ENCODE measurements at regions not wholly inside any gene's neighbourhood (a gene's known extent, or its start where the extent isn't known, plus 50 kb on each side); places are given as distances from the start of the nearest gene placed in this dataset.
"Not testable (repeated sequence)": the region's sequence is repeated elsewhere in the genome, so short reads cannot be mapped to it uniquely, and the experiment has no call there.

DNA sequence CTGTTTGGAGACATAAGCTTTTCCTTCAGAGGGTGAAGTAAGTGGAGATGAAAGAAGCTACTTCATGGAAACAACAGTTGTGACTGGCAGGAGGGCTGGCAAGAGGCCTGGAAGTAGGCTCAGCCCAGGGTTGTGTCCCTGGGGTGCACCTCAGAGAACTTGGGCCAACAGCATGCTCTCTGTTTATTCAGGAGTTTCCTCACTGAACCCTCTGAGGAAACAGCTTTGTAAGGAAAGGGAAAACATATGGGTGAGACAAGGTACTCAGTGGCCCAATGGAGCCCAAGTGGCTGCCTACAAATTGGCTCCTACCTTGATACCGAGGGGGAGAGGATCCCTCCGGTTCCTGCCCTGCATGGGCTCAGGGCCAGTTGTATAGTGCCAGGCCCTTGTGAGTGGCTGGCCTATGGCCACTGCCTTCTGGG, 115.5 kb upstream of the ITGA6 start:
- intact Hi-C loops (cut with DNase I): no loop called here
- Histone ChIP-seq H3K27ac (no peak overlapping the region), H3K27me3 (no peaks in the 10 kb centered on the region), H3K4me1 (no peaks in the 10 kb centered on the region), H3K9ac (ENCODE audit: low read depth in 2 of 2, low read length in 2 of 2) (no peak overlapping the region), H3K36me3 (no peaks in the 10 kb centered on the region), H3K9me3 (no peaks in the 10 kb centered on the region), H3K4me3 (no peak overlapping the region)
- TF ChIP-seq, protein P1, sequence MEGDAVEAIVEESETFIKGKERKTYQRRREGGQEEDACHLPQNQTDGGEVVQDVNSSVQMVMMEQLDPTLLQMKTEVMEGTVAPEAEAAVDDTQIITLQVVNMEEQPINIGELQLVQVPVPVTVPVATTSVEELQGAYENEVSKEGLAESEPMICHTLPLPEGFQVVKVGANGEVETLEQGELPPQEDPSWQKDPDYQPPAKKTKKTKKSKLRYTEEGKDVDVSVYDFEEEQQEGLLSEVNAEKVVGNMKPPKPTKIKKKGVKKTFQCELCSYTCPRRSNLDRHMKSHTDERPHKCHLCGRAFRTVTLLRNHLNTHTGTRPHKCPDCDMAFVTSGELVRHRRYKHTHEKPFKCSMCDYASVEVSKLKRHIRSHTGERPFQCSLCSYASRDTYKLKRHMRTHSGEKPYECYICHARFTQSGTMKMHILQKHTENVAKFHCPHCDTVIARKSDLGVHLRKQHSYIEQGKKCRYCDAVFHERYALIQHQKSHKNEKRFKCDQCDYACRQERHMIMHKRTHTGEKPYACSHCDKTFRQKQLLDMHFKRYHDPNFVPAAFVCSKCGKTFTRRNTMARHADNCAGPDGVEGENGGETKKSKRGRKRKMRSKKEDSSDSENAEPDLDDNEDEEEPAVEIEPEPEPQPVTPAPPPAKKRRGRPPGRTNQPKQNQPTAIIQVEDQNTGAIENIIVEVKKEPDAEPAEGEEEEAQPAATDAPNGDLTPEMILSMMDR (IDR thresholded peaks at IDR 0.05): no peak
- no peak for DNase-seq

DNA sequence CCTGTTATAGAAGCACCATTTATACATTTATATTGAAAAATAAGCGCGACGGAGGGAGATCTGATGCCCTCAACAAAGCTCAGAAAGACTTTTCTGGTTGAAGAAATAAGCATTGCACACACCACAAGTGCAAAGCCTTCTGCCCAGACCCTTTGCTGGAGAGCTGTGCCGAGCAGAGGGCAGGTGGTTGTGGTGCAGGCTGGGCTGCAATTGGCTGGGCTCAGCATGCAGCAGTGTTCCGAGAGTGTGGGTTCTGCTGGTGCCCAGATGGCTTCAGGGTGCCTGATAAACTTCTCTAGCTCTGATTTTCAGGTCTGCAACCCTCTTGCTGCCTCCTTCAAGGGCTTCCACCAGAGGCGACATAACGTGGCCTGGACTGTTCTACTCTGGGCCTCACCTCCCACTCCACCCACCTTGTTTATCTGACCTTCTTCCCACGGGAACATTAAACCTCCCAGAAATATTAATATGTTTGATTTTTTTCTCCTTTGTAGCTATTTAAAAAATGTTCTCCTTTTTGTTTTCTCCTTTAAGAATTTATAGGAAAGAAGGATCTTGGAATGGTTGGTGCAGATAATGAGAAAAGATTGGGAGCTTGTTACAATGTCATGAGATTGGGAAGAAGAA, 113.6 kb upstream of the ITGA6 start:
- no peak overlapping the region for H3K27ac ChIP-seq
- H3K4me3 ChIP-seq: no peak overlapping the region
- H3K36me3 ChIP-seq: no peaks in the 10 kb centered on the region
- H3K27me3 ChIP-seq: no peaks in the 10 kb centered on the region
- intact Hi-C loops (cut with DNase I): no loop called here
- TF ChIP-seq, protein P1 (IDR thresholded peaks at IDR 0.05): no peak
- no peaks in the 10 kb centered on the region for H3K4me1 ChIP-seq
- no peak overlapping the region for H3K9ac ChIP-seq (ENCODE audit: low read depth in 2 of 2, low read length in 2 of 2)
- DNase-seq: no peak
- no peaks in the 10 kb centered on the region for H3K9me3 ChIP-seq

DNA sequence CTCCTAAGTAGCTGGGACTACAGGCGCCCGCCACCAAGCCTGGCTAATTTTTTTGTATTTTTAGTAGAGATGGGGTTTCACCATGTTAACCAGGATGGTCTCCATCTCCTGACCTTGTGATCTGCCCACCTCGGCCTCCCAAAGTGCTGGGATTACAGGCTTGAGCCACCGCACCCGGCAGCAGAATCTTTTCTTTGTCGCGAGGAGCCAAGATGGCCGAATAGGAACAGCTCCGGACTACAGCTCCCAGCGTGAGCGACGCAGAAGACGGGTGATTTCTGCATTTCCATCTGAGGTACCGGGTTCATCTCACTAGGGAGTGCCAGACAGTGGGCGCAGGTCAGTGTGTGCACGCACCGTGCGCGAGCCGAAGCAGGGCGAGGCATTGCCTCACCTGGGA, 112.3 kb upstream of the ITGA6 start:
- DNase-seq; H3K4me1 ChIP-seq; H3K4me3 ChIP-seq; H3K9me3 ChIP-seq; H3K27ac ChIP-seq; H3K9ac ChIP-seq (ENCODE audit: low read depth in 2 of 2, low read length in 2 of 2); H3K27me3 ChIP-seq; H3K36me3 ChIP-seq; intact Hi-C loops (cut with DNase I): not testable (repeated sequence)

DNA sequence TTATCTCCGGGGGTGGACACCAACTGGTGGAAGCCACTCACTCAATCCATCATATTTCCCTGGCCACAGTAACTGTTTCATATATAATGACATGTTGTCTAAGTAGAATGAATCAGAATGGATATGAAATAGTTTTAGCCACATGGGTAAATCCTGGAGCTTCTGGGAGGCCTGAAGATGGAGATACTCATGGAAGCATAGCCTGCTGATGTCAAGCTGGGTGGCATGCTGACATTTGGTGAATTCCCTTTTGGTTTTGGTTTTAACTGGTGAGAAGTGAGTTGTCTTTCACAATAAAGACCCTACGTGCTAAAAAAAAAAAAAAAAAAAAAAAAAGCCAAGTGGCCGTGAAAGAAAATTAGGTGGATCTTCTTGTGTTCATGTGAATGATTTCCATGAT, 105.3 kb upstream of the ITGA6 start:
- Histone ChIP-seq H3K36me3 (no peaks in the 10 kb centered on the region), H3K27ac (no peak overlapping the region), H3K27me3 (no peaks in the 10 kb centered on the region), H3K9me3 (no peaks in the 10 kb centered on the region), H3K9ac (ENCODE audit: low read depth in 2 of 2, low read length in 2 of 2) (no peak overlapping the region), H3K4me1 (no peaks in the 10 kb centered on the region), H3K4me3 (no peak overlapping the region)
- intact Hi-C loops (cut with DNase I): no loop called here
- TF ChIP-seq, protein P1 (IDR thresholded peaks at IDR 0.05): no peak
- DNase-seq: no peak

DNA sequence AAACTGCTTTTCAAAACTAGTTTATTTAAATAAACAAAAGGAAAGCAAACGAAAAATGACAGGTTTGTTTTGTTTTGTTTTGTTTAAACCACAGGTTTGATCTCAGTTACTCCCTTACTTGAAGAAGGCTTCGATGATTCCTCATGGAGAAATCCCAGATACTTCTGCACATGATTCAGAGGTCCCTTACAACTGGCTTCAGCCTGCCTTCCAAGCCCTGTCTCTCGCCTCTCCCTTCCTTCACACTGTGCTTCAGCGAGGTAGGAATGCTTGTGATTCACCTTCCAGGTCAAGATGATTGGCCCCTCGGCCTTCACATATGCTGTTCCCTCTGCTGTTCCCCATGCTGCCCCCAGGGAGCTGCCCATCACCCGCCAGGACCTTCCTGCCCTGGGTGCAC, 104.1 kb upstream of the ITGA6 start:
- no peak overlapping the region for H3K9ac ChIP-seq (ENCODE audit: low read depth in 2 of 2, low read length in 2 of 2)
- H3K4me3 ChIP-seq: no peak overlapping the region

More for the DNA sequence above, 104.1 kb upstream of the ITGA6 start:
- Histone ChIP-seq H3K27ac (no peak overlapping the region), H3K9me3 (no peaks in the 10 kb centered on the region), H3K4me1 (no peaks in the 10 kb centered on the region), H3K27me3 (no peaks in the 10 kb centered on the region), H3K36me3 (no peaks in the 10 kb centered on the region)
- no peak for DNase-seq
- intact Hi-C loops (cut with DNase I): no loop called here
- TF ChIP-seq, protein P1 (IDR thresholded peaks at IDR 0.05): no peak
